ENCODE measurements at regions not wholly inside any gene's neighbourhood (a gene's known extent, or its start where the extent isn't known, plus 50 kb on each side); places are given as distances from the start of the nearest gene placed in this dataset.

DNA sequence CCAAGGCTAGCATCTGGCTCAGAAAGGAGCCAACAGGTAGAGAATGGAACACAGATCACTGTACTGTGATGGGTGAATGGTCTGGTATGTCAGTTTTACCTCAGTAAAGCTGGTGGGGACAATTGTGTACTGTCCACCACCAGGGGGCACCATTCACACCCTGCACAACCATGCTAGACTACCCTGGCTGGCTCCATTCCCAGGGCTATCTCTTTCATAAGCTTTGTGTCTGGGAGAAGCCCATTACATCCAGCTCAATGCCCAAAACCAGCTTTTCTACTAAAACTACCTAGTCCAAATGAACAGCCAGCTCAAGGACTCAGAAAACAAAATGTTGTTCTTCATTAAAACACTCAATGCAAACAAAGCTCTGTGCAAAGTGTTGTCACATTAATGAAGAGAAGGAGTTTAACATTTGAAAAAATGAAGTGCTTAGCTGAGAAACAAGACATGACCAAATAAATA is 62.0 kb upstream of the RASAL2 start (continued):
- TF ChIP-seq, protein P1, sequence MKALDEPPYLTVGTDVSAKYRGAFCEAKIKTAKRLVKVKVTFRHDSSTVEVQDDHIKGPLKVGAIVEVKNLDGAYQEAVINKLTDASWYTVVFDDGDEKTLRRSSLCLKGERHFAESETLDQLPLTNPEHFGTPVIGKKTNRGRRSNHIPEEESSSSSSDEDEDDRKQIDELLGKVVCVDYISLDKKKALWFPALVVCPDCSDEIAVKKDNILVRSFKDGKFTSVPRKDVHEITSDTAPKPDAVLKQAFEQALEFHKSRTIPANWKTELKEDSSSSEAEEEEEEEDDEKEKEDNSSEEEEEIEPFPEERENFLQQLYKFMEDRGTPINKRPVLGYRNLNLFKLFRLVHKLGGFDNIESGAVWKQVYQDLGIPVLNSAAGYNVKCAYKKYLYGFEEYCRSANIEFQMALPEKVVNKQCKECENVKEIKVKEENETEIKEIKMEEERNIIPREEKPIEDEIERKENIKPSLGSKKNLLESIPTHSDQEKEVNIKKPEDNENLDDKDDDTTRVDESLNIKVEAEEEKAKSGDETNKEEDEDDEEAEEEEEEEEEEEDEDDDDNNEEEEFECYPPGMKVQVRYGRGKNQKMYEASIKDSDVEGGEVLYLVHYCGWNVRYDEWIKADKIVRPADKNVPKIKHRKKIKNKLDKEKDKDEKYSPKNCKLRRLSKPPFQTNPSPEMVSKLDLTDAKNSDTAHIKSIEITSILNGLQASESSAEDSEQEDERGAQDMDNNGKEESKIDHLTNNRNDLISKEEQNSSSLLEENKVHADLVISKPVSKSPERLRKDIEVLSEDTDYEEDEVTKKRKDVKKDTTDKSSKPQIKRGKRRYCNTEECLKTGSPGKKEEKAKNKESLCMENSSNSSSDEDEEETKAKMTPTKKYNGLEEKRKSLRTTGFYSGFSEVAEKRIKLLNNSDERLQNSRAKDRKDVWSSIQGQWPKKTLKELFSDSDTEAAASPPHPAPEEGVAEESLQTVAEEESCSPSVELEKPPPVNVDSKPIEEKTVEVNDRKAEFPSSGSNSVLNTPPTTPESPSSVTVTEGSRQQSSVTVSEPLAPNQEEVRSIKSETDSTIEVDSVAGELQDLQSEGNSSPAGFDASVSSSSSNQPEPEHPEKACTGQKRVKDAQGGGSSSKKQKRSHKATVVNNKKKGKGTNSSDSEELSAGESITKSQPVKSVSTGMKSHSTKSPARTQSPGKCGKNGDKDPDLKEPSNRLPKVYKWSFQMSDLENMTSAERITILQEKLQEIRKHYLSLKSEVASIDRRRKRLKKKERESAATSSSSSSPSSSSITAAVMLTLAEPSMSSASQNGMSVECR (CRISPR knock-in tag; IDR thresholded peaks at IDR 0.05), result no peak
- TF ChIP-seq ZNF408 (CRISPR knock-in tag; IDR thresholded peaks at IDR 0.05; ENCODE audit: low read depth) (no peak), ATF7 (IDR thresholded peaks at IDR 0.05) (no peak), ILK (tag; IDR thresholded peaks at IDR 0.05; ENCODE audit: borderline replicate concordance, low read depth) (no peak), E2F1 (CRISPR knock-in tag; IDR thresholded peaks at IDR 0.05) (no peak), CBFA2T2 (conservative IDR thresholded peaks at IDR 0.05) (no peak), ZNF766 (CRISPR knock-in tag; conservative IDR thresholded peaks at IDR 0.05) (no peak), ZNF639 (CRISPR knock-in tag; conservative IDR thresholded peaks at IDR 0.05 in 1 of 2, IDR thresholded peaks at IDR 0.05 in 1 of 2) (no peak), CHCHD3 (CRISPR knock-in tag; IDR thresholded peaks at IDR 0.05) (no peak), ZNF274 (IDR thresholded peaks at IDR 0.05; ENCODE audit: borderline replicate concordance, low read depth, low read length) (no peak), SMAD3 (CRISPR knock-in tag; conservative IDR thresholded peaks at IDR 0.05) (no peak), BCL6 (CRISPR knock-in tag; IDR thresholded peaks at IDR 0.05) (no peak), XRCC3 (IDR thresholded peaks at IDR 0.05) (no peak)
- TF ChIP-seq, protein P2, sequence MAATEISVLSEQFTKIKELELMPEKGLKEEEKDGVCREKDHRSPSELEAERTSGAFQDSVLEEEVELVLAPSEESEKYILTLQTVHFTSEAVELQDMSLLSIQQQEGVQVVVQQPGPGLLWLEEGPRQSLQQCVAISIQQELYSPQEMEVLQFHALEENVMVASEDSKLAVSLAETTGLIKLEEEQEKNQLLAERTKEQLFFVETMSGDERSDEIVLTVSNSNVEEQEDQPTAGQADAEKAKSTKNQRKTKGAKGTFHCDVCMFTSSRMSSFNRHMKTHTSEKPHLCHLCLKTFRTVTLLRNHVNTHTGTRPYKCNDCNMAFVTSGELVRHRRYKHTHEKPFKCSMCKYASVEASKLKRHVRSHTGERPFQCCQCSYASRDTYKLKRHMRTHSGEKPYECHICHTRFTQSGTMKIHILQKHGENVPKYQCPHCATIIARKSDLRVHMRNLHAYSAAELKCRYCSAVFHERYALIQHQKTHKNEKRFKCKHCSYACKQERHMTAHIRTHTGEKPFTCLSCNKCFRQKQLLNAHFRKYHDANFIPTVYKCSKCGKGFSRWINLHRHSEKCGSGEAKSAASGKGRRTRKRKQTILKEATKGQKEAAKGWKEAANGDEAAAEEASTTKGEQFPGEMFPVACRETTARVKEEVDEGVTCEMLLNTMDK (IDR thresholded peaks at IDR 0.05; ENCODE audit: borderline replicate concordance, insufficient read depth, low read depth, low read length, poor library complexity, severe bottlenecking), result peak; percentile 47
